Aorta (tissue), 5 donors: ENCODE measurements at regions not wholly inside any gene's neighbourhood (a gene's known extent, or its start where the extent isn't known, plus 50 kb on each side); places are given as distances from the start of the nearest gene placed in this dataset.
"Not testable (repeated sequence)": the region's sequence is repeated elsewhere in the genome, so short reads cannot be mapped to it uniquely, and the experiment has no call there.

Experiments
- ATAC-seq: fragments of 200-7000 bp; cut with Tn5 transposase; one replicate; pipeline ENCODE4 v1.9.1; 2022; ENCODE audit warnings: moderate library complexity; ENCODE audit not compliant: low FRiP score
- DNase-seq, 2 donors: peaks; one replicate each; pipeline ENCODE4 v3.0.0-alpha.2; 2020
- H3K27ac ChIP-seq, 2 donors: one replicate each; pipeline ENCODE4 v1.5.1; 2013; ENCODE audit warnings: low read length in 2 of 2, mild to moderate bottlenecking in 2 of 2, moderate library complexity in 2 of 2, control low read depth in 1 of 2, inconsistent platforms in 1 of 2, low read depth in 1 of 2
- H3K27me3 ChIP-seq, 2 donors: one replicate each; pipeline ENCODE4 v1.6.1; 2013; ENCODE audit warnings: control low read depth in 1 of 2, low read length in 1 of 2, mild to moderate bottlenecking in 1 of 2, moderate library complexity in 1 of 2; ENCODE audit not compliant: insufficient read depth in 2 of 2, control insufficient read depth in 1 of 2
- H3K36me3 ChIP-seq, 2 donors: one replicate each; pipeline ENCODE4 v1.6.1; 2013; ENCODE audit warnings: control low read depth in 1 of 2, low read length in 1 of 2, mild to moderate bottlenecking in 1 of 2; ENCODE audit not compliant: insufficient read depth in 2 of 2, control insufficient read depth in 1 of 2
- H3K4me1 ChIP-seq, 2 donors: one replicate each; pipeline ENCODE4 v1.6.1; 2013; ENCODE audit warnings: low read length in 2 of 2, control low read depth in 1 of 2, mild to moderate bottlenecking in 1 of 2, moderate library complexity in 1 of 2; ENCODE audit not compliant: insufficient read depth in 2 of 2, control insufficient read depth in 1 of 2
- H3K4me3 ChIP-seq, 2 donors: one replicate each; pipeline ENCODE4 v1.5.1; 2013; ENCODE audit warnings: low read length in 2 of 2, control low read depth in 1 of 2, mild to moderate bottlenecking in 1 of 2
- H3K9me3 ChIP-seq: one replicate; pipeline ENCODE4 v1.6.1; 2013; ENCODE audit warnings: mild to moderate bottlenecking, low read length; ENCODE audit not compliant: control insufficient read depth
- WGBS, 2 donors: extraction: QIAGEN DNeasy Blood & Tissue Kit; methylation state at CpG; one replicate each; pipeline ENCODE4 v1.1.7; 2013; 5-methylcytosine and 5-hydroxymethylcytosine counted together
- intact Hi-C, 2 donors: fragments of 100-400 bp; cut with DNase I; formaldehyde crosslinking; loops; one replicate each; pipeline versions ENCODE4 v1.14.2 to v1.15.0; 2022
- donor health status: healthy with polysubstance abuse.
- donor health status: Bipolar disorder and iron deficiency.
- donor health status: DM: no; HTN: no; CAD: no.
- donor health status: DM: no; HTN: no; CAD: no.
- donor health status: DM: yes; HTN: yes; CAD: no.

DNA sequence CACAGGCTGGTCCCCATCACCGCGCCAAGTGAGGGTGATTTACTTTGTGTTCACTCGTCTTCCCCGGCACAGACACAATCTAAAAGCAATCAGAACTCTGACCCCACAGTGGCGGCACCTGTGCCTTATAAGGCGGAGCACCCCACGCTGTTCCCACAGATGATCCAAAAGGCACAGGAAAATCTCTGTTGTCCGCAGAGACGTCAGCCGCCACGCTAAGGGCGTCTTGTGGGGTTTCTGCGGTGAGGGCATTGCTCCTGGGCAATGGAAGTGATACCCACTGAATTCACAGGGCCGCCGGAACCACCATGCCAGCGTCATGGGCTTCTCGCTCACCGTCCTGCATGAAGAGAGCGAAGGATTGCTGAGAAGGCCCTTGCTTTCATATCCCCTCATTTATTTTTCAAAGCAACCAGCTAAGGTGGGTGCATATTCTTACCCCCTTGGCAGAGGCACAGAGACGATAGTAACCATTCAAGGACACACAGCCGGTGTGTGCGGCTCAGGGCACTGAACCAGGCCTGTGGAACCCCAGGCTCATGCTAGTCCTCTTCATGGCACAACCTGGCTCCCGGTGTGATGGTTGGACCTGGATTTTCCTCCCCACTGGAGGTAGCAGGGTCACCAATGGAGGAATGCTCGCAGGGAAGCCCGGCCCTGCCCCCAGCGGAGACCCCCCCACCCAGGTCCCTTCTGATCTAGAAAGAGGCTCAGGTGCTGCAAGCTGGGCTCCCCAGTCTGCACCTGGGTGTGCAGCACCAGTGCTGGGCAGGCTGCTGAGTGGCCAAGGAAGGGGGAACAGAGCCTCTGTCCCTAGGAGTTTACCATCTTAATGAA, 279.0 kb downstream of the TCERG1L start:
- no peaks in the 10 kb centered on the region for H3K4me1 ChIP-seq
- no peak overlapping the region for H3K4me3 ChIP-seq
- H3K27ac ChIP-seq, result no peak overlapping the region
- no peaks in the 10 kb centered on the region for H3K27me3 ChIP-seq
- intact Hi-C loops, result no loop called here
- H3K36me3 ChIP-seq, result no peaks in the 10 kb centered on the region
- no peaks in the 10 kb centered on the region for H3K9me3 ChIP-seq
- 86 to 88% methylated on average over 26 of the region's 26 CpGs for WGBS, 2 donors
- no peak for DNase-seq
- ATAC-seq, result no peak

DNA sequence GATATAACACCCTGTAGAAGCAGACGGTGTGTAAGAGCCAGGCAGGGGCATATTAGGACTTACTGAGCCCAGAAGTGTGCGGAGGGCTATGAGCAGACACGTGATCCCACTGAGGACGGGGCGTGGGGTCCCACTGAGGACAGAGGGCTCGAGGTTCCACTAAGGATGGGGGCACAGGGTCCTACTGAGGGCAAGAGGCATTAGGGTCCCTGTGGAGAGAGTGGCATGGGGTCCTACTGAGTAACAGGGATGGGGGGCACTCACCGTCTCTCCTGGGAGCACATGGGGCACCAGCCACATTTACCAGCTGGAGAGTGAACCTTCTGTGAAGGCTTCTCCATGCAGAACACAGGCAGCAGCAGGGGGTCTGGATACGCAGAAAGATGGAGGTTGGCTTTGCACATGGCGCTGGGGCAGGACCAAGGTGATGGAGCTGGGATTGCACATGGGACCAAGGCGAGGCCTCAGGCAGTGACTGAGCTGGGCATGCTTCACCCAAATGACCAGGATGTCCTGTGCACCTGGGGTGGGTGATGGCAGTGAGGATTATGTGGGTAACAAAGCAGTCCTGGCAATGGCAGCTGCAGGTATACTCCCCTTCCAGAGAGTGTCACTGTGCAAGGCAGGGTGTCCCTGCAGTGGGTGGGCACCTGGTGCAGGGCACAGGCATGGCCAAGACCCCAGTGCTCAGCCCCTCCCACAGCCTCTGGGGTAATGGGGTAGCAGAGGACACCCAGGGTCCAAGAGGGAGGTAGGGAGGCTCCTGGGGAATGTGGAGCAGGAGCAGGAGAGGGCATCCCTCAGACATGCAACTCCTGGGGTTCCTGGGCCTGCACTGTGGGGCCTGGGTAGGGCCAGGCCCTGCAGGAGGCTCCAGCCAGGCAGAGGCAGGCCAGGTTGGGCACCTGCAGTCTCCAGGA, 278.1 kb downstream of the TCERG1L start:
- H3K27me3 ChIP-seq, result no peaks in the 10 kb centered on the region
- no peaks in the 10 kb centered on the region for H3K4me1 ChIP-seq
- no peaks in the 10 kb centered on the region for H3K36me3 ChIP-seq
- WGBS, 2 donors, result 70 to 72% methylated on average over 10 of the region's 10 CpGs
- ATAC-seq (no peak), DNase-seq (no peak)
- no peak overlapping the region for H3K4me3 ChIP-seq
- intact Hi-C loops, result no loop called here
- H3K27ac ChIP-seq, result no peak overlapping the region
- H3K9me3 ChIP-seq, result no peaks in the 10 kb centered on the region

DNA sequence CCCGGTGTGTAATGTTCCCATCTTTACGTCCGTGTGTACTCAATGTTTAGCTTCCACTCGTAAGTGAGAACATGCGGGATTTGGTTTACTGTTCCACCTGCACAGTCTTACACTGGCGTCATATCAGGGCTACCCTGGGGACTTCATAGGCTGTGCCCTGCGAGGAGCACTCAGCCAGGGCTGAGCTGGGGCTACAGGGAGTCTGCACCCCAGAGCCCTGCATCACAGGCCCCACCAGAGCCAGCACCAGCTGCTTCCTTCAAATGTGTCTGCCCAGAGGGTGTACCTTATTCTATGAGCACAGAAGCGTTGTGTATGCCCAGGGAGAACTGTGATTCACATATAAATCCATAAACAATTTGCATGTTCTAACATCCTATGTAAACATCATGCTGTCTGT, 277.1 kb downstream of the TCERG1L start:
- Histone ChIP-seq H3K27ac (no peak overlapping the region), H3K27me3 (no peaks in the 10 kb centered on the region), H3K4me1 (no peaks in the 10 kb centered on the region), H3K4me3 (no peak overlapping the region), H3K36me3 (no peaks in the 10 kb centered on the region), H3K9me3 (no peaks in the 10 kb centered on the region)
- DNase-seq, result no peak
- WGBS, 2 donors, result 78% methylated on average over 8 of the region's 8 CpGs
- intact Hi-C loops, result no loop called here
- no peak for ATAC-seq

GRCh38 chr10:131035779-131036178, 275.7 kb downstream of the TCERG1L start:
- no peaks in the 10 kb centered on the region for H3K27me3 ChIP-seq
- no peaks in the 10 kb centered on the region for H3K36me3 ChIP-seq
- H3K4me3 ChIP-seq, result no peak overlapping the region
- H3K9me3 ChIP-seq, result no peaks in the 10 kb centered on the region
- no peak for DNase-seq
- 49 to 56% methylated on average over 12 of the region's 12 CpGs for WGBS, 2 donors
- no peak overlapping the region for H3K27ac ChIP-seq
- no peak for ATAC-seq
- intact Hi-C loops, result no loop called here
- no peaks in the 10 kb centered on the region for H3K4me1 ChIP-seq

- Histone ChIP-seq H3K36me3 (no peaks in the 10 kb centered on the region), H3K27ac (no peak overlapping the region), H3K9me3 (peaks cover 3% of the 10 kb centered on the region), H3K4me3 (no peak overlapping the region), H3K27me3 (no peaks in the 10 kb centered on the region), H3K4me1 (no peaks in the 10 kb centered on the region)
- DNase-seq (no peak), ATAC-seq (no peak)
- WGBS, 2 donors, result 81 to 83% methylated on average over 6 of the region's 6 CpGs
- intact Hi-C loops, result no loop called here
Measured at GRCh38 chr10:131038056-131038455, 273.5 kb downstream of the TCERG1L start.

- no peak for DNase-seq
- ATAC-seq, result no peak
- Histone ChIP-seq H3K36me3 (no peaks in the 10 kb centered on the region), H3K27ac (no peak overlapping the region), H3K9me3 (peaks cover 3% of the 10 kb centered on the region), H3K27me3 (no peaks in the 10 kb centered on the region), H3K4me1 (no peaks in the 10 kb centered on the region), H3K4me3 (no peak overlapping the region)
- WGBS, 2 donors, result 75 to 76% methylated on average over 10 of the region's 10 CpGs
- intact Hi-C loops, result no loop called here
Measured at GRCh38 chr10:131041031-131041430, 270.5 kb downstream of the TCERG1L start.

- DNase-seq (no peak), ATAC-seq (no peak)
- H3K9me3 ChIP-seq, result peaks cover 3% of the 10 kb centered on the region
- 16 to 41% methylated on average over 5 of the region's 5 CpGs for WGBS, 2 donors
- H3K36me3 ChIP-seq, result no peaks in the 10 kb centered on the region
- no peak overlapping the region for H3K27ac ChIP-seq
- H3K27me3 ChIP-seq, result no peaks in the 10 kb centered on the region
- H3K4me1 ChIP-seq, result no peaks in the 10 kb centered on the region
- no peak overlapping the region for H3K4me3 ChIP-seq
- intact Hi-C loops, result no loop called here
Measured at GRCh38 chr10:131041441-131041840, 270.1 kb downstream of the TCERG1L start.

- WGBS, 2 donors, result 62 to 78% methylated on average over 6 of the region's 6 CpGs
- H3K9me3 ChIP-seq, H3K27me3 ChIP-seq, ATAC-seq, H3K4me3 ChIP-seq, H3K36me3 ChIP-seq, DNase-seq, H3K27ac ChIP-seq, H3K4me1 ChIP-seq, intact Hi-C loops: not testable (repeated sequence)
Measured at GRCh38 chr10:131042015-131042414, 269.5 kb downstream of the TCERG1L start.
